Mammary epithelial cell (primary cell): ENCODE measurements at regions not wholly inside any gene's neighbourhood (a gene's known extent, or its start where the extent isn't known, plus 50 kb on each side); places are given as distances from the start of the nearest gene placed in this dataset.

Experiments
- EZH2 ChIP-seq: IDR thresholded peaks from 2 replicates; pipeline ENCODE4 v1.6.1; 2012; ENCODE audit warnings: low read length, inconsistent platforms, borderline replicate concordance
- TF ChIP-seq, protein P1 (sequence below), 2 donors: IDR thresholded peaks in 1 of 2; conservative IDR thresholded peaks in 1 of 2; 2 replicates each; pipeline ENCODE4 v1.5.1; 2011 to 2012; ENCODE audit warnings: inconsistent platforms in 2 of 2, low read length in 2 of 2, mild to moderate bottlenecking in 2 of 2, control low read depth in 1 of 2, low read depth in 1 of 2; ENCODE audit not compliant: insufficient read depth in 1 of 2; ENCODE audit errors: extremely low read depth in 1 of 2

GRCh38 chr2:234853729-234854128, 98.1 kb upstream of the SH3BP4 start:
- TF ChIP-seq, protein P1, sequence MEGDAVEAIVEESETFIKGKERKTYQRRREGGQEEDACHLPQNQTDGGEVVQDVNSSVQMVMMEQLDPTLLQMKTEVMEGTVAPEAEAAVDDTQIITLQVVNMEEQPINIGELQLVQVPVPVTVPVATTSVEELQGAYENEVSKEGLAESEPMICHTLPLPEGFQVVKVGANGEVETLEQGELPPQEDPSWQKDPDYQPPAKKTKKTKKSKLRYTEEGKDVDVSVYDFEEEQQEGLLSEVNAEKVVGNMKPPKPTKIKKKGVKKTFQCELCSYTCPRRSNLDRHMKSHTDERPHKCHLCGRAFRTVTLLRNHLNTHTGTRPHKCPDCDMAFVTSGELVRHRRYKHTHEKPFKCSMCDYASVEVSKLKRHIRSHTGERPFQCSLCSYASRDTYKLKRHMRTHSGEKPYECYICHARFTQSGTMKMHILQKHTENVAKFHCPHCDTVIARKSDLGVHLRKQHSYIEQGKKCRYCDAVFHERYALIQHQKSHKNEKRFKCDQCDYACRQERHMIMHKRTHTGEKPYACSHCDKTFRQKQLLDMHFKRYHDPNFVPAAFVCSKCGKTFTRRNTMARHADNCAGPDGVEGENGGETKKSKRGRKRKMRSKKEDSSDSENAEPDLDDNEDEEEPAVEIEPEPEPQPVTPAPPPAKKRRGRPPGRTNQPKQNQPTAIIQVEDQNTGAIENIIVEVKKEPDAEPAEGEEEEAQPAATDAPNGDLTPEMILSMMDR (conservative IDR thresholded peaks at IDR 0.05 in 1 of 2, IDR thresholded peaks at IDR 0.05 in 1 of 2; ENCODE audit: extremely low read depth in 1 of 2, insufficient read depth in 1 of 2, low read depth in 1 of 2, low read length in 2 of 2) = no peak
- no peak for TF ChIP-seq EZH2
